Activated CD4-positive, alpha-beta T cell treated with anti-CD3 and anti-CD28 coated beads, Interleukin-2, amount 50 U/mL, for 24 hours (primary cell): ENCODE measurements at regions not wholly inside any gene's neighbourhood (a gene's known extent, or its start where the extent isn't known, plus 50 kb on each side); places are given as distances from the start of the nearest gene placed in this dataset.

Source experiments
- DNase-seq, 2 donors: peaks; one replicate each; pipeline ENCODE4 v3.0.0-alpha.2; 2020; ENCODE audit warnings: low read depth in 1 of 2, low spot score in 1 of 2

DNA sequence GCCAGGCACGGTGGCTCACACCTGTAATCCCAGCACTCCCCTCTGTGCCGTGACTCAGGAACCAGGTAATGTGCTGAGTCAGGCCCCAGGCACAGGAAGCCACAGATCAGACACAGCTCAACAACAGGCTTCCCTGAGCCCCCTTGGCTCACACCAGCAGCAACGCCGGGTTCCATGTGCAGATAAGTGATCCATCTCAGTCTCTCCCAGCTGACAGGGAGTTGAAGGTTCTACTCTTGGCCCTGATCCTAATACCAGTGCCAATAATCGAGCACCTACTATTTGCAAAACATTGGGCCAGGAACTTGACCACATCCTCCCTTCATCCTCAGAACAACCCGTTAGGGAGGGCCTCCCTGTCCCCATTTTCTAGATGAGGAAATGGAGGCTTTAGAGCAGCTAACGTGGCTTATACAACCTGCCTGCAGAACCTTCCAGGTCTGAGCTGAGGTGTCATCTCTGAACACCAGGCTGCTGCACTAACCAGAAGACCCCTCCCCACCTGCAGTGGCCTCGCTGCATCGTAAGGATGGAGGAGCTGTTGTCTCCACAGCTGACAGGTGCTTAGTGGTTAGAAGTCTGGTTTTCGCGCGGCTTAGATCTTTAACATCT lies 64.8 kb upstream of the AMZ2 start:
- DNase-seq, result peak; percentile 16 to 52

DNA sequence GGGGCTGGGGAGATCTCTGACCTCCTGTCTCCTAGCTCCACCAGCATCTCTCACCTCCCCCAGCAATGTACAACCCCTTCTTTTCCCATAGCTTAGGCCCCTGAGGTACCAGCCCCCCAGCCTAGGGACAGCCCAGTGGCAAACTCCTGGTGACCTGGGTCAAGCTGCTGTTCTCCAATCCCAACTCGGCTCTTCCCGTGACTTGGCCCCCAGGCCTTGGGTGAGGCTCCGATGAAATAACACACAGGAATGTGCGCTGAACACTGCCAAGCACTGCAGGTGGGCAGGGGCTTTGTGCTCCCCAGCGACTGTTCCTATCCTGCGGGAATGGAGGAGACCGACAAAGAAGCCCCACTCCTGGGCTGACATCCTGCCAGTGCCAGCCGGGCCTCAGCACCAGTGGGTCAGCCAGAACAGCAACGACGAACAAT lies 63.7 kb upstream of the AMZ2 start:
- no peak for DNase-seq

DNA sequence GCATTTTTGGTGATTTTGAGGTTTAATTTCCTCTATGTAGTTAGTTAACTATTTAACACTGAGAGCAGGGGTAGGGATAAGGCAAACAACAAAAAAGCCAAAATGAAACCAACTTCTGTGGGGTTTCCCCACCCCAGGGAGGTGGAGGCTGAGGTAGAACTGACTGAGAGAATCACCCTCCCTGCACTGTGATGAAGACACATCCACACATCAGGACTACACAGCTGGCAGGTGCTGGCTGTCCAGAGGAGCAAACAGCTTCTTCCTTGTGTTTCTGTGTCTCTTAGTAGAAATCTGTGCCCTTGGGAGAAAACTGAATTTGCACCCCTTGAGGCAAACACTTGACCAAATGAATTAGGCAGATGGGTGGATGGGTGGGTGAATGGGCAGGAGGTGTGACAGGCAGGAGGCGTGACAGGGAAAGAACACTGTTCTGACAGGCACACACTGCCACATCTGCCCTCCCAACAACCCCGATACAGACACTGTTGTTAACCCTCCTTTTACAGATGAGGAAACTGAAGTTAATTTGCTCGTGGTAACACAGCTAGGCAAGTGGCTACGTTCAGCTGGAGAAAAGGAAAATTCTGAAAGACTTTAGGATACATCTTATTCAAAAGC lies 62.9 kb upstream of the AMZ2 start:
- DNase-seq, result peak; percentile 21 to 56

DNA sequence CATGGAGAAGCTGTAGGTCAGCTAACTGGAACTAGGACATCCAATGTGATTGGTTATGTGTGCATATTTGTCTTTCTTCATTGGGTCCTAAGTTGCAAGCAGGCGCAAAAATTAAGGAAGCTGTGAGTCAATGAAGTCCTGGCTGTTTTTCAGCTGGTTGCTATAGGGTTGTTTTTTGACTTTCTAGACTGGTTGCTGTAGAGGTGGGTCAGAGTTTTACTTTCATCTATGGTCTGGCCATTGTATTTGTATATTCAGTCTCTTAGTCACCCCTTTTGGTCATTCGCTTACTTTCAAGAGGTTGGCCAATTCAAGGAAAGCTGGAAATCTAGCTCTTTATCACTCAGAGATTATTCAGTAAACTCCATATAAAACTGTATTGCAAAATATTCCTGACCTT lies 62.0 kb upstream of the AMZ2 start:
- no peak for DNase-seq

DNA sequence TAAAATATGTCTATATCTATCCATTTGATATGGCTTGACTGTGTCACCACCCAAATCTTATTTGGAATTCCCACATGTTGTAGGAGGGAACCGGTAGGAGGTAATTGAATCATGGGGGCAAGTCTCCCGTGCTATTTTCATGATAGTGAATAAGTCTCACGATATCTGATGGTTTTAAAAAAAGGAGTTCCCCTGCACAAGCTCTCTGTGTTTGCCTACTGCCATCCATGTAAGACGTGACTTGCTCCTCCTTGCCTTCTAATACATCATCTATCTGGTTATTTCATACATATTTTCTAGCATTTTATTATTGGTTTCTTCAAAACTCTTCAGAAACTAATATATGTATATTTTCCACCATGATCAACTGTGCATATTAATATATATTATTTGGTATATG lies 57.3 kb upstream of the AMZ2 start:
- DNase-seq, result no peak

DNA sequence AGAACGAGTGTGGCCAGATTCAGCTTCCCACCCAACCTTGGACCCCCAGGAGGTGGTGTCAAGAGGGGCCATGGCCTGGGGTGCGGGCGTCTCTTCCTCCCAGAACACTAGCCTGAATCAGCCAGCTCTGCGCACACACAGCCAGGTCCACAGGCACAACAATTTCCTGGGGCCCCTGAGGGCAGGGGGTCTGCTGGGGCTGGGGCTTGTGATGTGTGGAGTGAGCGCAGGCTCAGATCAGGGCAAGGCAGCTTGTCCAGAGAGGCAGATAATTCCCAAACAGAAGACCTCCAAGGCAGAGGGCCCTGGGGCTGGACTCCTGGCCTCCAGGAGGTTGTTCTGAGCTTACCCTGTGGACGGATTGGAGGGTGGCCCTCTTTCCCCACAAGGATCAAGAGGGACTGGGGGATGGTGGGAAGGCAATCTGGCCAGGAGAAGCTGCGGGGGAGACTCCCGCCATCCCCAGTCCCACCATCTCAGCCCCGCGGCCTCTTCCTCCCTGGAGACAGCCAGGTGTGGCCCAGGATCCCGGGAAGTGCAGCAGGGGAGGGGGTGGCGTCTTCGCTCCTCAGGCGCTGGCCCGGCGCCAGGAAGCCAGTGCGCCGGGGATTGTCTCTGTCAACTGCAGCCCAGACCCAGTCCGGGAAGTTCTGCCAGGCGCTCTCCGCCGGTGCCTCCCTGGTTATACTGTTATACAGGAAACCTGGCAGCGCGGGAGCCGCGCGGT lies 52.0 kb upstream of the AMZ2 start:
- peak in 1 of 2 donors; percentile 9 for DNase-seq

DNA sequence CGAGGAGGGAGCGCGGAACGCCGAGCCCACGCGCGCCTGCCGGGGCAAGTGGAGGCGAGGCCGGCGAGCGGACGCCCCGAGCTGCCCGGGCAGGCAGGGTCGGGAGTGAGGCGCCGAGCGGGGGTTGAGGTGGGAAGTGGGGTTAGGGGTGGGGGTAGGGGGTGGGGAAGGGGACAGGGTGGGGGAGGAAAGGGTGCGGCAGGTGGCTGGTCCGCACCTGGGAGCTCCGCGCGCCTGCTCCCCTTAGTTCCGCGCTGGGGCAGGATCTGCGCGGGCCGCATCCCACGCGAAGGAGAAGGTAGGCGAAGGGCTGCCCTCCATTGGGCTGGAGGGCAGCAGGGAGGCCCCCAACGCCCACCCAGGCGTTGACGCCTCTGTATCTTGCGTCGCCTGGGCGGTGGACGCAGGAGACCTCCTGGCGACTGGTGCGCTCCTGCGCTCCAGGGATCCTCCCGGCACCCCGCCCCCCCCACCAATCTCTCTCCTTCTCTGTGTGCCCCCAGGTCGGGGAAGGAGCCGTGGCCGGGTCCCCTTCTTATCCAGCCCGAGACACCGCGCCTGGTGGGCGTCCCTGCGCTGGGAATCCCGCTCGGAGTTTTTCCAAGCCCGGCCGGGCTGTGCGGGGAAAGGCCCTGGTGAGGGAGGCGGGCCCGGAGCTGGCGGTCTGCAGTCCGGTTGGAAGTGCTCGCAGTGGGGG lies 51.3 kb upstream of the AMZ2 start:
- no peak for DNase-seq

DNA sequence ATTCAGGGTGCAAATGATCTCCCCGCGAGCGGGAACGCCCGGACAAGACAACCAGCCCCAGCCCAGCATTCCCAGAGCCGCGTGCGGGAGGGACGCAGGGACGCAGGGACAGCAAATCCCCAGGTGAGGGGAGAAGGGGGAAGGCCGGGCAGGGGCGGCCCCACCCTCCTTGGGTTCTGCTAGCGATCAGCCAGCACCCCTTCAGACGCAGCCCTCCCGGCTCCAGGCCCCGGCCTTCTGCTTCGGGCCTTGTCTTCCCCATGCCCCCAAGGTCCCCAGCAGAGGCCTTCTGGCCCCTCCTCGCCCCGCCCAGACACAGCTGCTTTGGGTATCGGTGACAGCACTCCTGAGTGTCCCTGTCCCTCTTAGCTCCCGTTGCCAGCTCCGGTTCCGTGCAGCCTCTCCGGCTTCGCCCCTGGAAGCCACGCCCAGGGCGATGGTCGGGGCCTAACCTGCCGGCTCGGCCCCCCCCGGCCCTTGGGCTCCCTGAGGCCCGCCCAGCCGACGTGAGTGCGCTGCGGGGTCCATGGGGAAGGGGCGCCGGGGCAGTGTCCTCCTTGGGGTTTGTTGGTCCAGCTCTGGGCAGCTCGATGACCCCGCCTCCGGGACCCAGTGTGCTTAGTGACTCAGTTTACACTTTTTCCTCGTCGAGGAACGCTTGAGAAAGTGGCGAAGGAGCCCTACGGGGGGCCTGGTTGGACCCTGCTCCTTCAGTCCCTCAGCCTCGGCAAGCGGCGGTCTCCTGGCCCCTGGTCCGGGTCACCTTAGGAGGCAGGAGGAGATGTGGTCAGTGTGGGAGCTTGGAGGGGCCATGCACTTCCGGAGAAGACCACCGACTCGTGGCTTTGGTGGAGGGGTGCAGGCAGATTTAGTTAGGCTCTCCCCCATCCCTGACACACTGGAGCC lies 50.5 kb upstream of the AMZ2 start:
- peak in 1 of 2 donors; percentile 31 for DNase-seq

DNA sequence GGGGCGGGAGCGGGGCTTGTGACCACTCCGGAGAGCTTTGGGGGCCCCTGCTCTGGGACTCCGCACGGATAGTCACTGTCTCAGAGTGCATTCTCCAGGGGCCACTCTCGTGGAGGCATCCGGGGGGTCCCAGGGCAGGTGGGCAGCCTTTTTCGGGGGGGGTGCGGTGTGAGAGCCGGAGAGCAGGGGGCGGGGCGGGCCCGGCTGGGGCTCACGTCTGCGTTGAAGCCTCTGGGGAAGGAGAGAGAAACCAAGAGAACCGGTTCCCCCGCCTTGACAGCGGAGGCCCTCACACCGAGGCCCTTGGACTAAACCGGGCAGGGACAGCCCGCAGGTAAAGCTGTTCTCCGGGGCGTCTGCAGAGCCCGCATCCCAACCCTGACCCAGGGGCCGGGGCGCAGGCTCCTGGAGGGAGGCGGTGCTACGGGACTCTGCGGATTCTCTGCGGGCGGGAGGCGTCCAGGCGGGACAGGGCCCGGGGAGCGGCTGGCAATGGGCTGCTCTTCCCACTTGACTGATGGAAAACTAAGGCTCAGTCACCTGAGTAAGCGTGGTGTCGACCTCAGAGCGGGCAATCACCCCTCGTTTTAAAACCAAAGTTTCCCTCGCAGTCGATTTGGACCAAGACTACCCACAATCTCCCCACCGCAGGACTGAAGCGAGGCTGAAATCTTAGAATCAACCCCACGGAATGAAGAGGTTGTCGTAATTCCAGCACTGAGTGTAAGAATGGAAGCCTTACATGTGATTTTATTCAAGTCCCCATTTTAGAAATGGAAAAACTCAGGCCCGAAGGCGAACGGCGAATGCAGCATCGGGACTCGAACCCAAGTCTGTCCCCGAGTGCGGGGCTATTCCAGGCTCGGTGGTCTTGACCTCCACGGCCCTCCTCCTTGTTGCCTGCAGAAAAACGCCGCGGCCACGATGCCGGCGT lies 49.6 kb upstream of the AMZ2 start:
- no peak for DNase-seq
